Fibroblast of skin of left biceps (primary cell): ENCODE measurements at regions not wholly inside any gene's neighbourhood (a gene's known extent, or its start where the extent isn't known, plus 50 kb on each side); places are given as distances from the start of the nearest gene placed in this dataset.

Source experiments
- DNase-seq, 2 experiments: peaks; one replicate each; pipeline ENCODE4 v3.0.0-alpha.2; 2013; ENCODE audit warnings: low read depth in 2 of 2

DNA sequence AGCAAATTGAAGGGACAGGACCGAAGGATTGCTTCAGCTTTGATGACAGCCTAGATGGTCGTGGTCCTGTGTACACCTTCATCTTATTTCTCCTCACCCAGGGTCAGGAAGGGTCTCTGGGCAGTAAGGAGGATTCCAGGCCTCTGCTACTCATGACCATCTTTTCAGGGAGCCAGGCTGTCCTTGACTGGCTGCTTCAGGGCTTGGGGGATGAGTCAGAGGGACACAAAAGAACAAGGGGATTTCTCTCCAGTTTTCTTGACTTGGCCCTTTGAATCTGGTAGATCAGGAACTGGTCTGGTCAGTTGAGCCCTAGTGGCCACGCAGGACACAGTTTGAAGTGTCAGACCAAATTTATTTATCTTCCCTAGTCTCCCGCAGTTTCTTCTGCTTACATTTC lies 402.1 kb upstream of the CHD6 start:
- no peak for DNase-seq

GRCh38 chr20:42018979-42019378 lies 400.8 kb upstream of the CHD6 start:
- DNase-seq = no peak

DNA sequence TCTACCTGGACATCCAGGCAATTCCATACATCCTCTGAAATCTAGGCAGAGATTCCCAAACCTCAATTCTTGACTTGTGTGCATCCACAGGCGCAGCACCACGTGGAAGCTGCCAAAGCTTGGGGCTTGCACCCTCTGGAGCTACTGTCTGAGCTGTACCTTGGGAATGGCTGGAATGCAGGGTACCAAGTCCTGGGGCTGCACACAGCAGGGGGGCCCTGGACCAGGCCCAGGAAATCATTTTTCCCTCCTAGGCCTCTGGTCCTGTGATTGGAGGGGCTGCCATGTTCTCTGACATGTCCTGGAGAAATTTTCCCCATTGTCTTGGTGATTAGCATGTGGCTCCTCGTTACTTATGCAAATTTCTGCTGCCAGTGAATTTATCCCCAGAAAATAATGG lies 391.9 kb upstream of the CHD6 start:
- DNase-seq = no peak

DNA sequence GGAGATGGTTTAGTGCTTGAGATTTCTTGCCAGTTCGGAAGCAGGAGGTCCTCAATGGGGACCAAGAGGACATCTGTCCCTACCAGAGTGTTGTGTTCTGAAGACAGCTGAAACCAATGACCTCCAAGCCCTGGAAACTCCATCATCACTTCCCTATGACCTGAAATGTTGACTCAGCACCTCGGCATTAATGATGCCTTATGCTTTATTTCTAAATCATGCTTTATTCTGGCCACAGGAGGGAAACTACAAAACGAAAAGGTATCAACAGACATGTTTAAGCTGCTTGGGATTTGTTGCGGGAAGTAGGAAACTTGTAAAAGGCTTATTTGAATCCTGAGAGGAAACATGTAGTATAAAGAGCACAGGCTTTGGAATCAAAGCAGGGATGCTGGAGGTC lies 389.1 kb upstream of the CHD6 start:
- DNase-seq = no peak

- DNase-seq = no peak
Measured at GRCh38 chr20:42005211-42005610, 387.0 kb upstream of the CHD6 start.

- no peak for DNase-seq
Measured at GRCh38 chr20:42003380-42003779, 385.2 kb upstream of the CHD6 start.

GRCh38 chr20:41998539-41999341 lies 380.6 kb upstream of the CHD6 start:
- DNase-seq = no peak

DNA sequence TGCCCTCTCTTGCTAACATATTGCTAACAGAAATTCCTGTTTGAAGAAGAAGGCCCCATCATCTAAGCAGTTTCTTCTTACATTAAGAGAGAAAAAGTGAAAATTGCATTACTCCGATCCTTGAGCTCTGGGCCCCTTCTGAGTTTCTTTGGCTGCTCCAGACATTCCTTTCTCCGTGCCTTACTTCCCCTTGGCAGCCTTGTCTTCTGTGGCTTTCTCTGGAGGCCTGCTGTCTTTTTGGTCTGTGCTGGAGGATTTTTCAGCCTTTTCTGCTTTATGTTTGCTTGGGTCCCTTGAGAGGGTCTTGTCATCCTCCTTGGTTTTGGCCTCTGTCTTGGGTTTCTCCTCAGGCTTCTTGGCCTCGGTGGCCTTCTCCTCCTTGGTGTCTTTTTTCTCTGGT lies 378.8 kb upstream of the CHD6 start:
- no peak for DNase-seq

DNA sequence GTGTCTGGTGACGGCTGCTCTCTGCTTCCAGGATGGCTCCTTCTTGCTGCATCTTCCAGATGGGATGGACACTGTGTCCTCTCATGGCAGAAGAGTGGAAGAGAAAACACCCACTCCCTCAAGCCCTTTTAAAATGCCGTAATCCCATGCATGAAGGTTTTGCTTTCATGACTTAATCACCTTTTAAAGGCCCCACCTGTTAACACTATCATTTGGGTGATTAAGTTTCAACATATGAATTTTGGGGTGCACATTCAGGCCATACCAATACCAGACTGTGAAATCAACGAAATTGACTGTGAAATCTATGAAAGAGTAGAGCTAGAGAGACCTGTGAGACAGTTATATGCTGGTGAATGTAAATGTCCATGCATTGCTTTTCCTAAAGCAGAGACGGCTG lies 374.3 kb upstream of the CHD6 start:
- no peak for DNase-seq

DNA sequence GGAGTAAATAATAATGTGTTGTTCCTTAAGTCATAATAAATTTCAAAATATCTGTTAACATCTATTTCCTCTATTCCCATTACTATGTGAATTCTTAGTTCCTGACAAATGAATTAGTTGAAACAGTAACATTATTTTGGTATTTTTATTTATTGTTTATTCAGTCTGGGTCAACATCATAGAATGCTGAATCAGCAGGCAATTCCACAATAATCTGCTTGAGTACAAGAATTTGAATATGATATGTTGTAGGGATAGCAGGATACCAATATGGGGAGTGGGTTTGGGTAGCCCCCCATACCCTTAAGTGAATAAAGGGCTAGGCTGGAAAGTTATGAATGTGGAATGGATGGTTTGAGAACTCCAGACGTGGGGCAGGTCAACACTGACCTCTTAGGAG lies 373.2 kb upstream of the CHD6 start:
- no peak for DNase-seq

DNA sequence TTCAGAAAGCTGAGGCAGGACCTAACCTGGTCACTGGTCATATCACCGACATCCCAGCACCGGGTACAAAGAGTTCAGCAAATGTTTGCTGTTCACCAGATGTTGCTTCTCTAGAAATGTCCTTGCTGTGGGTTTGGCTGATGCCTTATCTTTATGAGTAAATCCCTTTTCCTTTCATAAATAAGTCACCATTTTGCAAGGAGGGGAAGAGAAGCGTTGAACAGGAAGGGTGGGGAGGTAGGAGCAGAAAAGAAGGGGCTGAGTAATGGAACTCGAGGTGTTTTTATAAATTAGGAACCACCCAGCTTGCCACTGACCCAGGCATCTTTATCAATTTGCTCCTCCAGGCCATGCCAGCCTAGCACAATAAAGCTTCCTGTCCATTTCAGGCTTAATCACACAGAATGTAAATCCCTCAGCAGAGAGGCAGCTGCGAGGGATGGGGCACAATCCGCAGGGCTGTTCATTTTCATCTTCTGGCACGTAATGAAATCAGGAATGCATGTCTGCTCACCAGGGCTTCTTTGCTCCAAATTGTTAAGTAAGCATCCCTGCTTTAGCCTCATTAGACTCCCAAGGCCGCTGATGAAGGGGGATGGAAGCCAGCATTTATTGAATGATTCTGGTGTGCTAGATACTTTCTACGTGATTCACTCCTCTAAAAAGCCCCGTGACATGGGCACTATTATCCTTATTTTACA lies 371.9 kb upstream of the CHD6 start:
- DNase-seq = no peak

DNA sequence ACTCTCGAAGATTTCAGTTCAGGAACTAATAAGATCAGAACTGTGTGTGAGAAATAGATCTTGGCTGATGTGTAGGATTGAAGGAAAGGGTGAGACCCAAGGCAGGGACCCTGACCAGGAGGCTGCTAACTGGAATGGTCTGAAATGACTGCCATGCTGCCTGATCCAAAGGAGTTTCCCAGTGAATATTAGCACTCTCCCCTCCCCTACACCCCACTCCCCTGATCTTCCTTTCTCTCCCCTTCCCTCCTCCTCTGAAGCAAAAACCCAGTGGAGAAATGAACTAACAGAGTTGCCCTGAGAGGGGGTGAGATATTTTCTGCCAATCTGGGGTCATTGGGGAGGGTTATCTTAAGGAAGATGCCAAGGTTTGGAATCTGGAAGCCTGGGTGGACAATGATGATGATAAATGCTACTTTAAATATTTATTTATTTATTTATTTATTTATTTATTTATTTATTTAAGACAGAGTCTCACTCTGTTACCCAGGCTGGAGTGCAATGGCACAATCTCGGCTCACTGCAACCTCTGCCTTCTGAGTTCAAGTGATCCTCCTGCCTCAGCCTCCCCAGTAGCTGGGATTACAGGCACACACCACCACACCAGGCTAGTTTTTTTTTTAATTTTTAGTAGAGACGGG lies 371.0 kb upstream of the CHD6 start:
- no peak for DNase-seq

DNA sequence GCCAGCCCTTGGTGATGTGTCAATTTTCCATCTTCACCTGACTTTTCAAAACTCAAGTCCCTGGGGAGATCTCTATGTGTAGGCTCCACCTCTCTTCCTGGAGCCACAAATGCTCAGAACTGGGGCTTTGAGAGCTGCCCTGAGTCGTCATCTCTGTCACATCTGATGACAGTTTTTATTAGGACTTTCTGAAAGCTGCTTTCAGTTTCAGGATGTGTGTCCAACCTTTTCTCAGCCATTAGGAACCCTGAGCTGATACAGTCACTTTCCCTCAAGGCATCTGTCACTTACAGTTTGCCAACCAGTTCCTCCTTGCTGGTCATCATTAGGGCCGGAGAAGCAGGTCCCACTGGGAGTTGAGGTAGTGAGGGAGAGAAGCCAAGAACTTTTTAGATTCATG lies 365.9 kb upstream of the CHD6 start:
- no peak for DNase-seq

DNA sequence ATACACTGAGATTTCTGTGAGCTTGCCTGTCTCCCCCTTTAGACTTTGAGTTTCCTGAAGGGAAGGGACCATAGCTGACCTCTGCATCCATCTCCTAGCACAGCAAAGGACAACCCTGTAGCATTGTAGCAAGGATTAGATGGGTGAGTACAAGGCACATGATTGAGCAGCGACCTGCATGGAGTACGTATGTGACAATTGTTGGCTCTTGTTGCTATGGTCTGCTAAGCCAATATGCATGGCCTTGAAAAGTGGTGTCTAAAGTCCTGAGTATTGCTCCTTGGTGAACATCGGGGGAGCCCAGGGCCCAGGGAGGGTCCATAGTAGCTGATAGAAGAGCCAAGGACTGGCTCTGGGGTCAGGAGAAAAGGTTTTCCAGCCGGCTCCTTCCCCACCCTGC lies 365.0 kb upstream of the CHD6 start:
- DNase-seq = no peak

DNA sequence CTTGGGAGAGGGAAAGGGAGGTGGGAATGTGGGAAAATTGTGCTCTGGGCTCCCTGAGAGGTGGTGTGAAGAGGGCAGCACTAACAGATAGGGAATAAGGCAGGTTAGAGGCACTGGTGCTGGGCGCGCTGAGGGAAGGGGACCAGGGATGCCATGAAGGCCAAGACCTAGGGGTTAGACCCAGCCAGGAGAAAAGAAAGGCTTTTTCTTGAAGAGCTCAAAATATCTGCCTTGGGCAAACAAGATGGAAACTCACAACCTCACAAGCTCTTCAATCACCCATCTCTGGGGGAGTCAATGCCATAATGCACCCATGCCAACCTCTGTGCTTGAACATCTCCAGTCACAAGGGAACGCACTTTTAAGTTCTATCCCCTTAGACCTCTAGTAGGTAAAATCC lies 363.6 kb upstream of the CHD6 start:
- DNase-seq = no peak

GRCh38 chr20:41978875-41979274 lies 360.7 kb upstream of the CHD6 start:
- DNase-seq = no peak

DNA sequence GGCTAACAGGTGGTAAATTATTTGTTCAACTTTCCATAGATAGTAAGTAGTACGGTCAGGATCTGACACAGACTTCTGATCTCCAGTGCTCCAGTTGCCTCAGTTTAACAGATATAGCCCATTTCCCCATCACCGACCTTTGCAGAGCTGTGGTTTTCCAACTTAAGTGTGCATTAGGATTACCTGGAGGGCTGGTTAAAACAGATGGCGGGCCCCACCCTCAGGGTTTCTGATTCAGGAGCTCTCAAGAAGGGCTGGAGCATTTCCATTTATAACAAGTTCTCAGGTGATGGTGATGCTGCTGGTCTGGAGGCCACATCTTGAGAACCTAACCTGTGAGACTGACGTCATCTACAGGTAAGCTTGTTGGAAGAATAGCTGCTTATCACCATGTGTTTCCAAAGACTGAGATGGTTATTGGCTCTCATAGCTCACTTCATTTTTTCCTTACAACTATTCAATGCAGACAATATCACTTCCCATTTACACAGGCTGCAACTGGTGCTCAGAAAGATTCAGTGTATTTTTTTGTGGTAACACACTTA lies 360.1 kb upstream of the CHD6 start:
- DNase-seq = no peak

GRCh38 chr20:41969656-41970055 lies 351.5 kb upstream of the CHD6 start:
- no peak for DNase-seq

DNA sequence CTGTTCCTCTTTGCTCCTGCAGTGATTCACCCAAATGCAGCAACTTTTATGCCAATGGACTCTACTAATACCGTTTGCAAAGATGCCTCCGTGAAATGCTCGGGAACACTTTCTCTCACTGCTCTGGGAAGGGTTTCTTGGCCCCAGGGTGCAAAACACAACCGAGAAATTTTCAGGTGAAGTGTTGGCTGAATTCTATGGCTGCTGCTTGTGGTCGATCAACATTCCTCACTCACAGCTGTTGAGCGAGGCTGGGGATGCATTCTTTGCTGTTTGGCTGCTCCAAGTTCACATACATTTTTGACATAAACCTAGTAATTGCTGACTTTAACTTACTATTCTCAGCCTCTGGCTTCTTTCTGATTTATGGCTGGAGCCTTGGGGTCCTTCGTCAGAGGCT lies 342.0 kb upstream of the CHD6 start:
- no peak for DNase-seq

GRCh38 chr20:41958391-41958790 lies 340.2 kb upstream of the CHD6 start:
- DNase-seq = no peak

DNA sequence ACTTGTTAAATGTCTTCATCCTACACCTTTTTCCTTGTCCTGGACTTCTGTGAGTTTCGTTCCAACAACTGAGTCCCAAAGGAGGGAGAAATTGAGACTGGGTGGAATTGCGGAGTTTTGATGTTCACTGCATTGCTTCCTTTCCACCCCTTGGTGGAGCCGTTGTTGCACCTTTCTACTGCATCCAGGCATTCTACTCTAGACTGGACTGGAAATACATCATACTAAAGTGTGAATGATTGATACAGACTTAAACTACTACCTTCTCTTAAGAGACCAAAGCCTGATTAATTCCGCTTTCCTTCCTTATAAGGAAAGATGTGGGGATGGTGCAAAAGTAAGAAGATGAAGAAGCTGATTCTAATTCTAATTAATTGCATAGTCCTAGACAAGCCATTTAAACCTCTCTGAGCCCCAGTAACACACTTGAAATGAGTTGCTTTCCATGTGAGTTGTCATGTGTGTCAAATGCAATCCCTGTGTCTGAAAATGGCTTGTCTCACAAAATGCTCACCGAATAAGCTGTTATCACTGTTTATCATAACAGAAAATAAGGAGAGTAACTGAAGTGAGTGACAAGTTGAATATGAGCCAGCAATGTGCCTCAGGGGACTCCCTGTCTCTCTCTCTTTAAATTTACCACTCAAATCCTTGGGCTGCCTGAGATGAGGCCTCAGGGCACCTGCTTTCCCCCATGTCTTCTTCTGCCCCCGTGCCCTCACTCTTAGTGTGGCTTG lies 338.3 kb upstream of the CHD6 start:
- DNase-seq = no peak

DNA sequence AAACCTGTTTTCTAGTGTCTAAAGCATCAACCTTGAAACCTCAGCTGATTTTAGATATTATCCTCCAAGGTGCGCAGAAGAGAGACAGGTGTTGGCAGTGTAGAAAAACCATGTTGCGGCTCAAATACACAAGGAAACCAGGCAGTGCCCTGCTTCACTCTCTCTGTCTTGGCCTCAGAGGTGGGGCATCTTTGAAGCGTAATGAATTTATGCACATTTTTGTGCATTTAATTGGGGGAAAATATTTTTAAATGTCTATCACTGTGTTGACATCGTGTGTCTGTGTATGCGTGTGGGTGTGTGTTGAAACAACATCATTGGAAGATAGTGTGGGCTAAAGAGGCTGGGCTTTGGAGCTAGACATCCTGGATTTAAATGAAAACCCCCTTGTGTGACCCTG lies 334.0 kb upstream of the CHD6 start:
- DNase-seq = no peak
